ENCODE measurements at regions not wholly inside any gene's neighbourhood (a gene's known extent, or its start where the extent isn't known, plus 50 kb on each side); places are given as distances from the start of the nearest gene placed in this dataset.
"Not testable (repeated sequence)": the region's sequence is repeated elsewhere in the genome, so short reads cannot be mapped to it uniquely, and the experiment has no call there.

- no peak for DNase-seq
Observed at GRCh38 chr3:104906001-104906639, 460.6 kb upstream of the ALCAM start.

DNA sequence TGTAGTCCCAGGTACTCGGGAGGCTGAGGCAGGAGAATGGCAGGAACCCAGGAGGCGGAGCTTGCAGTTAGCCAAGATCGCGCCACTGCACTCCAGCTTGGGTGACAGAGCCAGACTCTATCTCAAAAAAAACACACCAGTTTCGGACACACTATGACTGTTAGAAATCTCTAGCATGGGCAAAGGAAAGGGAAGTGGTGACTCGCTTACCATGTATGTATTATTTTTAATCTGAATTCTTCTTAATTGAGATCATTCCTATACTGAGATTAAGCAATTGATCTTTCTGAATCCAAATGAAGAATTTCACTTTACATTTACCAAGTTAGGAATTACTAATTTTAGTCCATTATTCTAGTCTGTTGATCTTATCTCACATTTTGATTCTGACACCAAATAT lies 459.2 kb upstream of the ALCAM start:
- DNase-seq, result no peak

DNA sequence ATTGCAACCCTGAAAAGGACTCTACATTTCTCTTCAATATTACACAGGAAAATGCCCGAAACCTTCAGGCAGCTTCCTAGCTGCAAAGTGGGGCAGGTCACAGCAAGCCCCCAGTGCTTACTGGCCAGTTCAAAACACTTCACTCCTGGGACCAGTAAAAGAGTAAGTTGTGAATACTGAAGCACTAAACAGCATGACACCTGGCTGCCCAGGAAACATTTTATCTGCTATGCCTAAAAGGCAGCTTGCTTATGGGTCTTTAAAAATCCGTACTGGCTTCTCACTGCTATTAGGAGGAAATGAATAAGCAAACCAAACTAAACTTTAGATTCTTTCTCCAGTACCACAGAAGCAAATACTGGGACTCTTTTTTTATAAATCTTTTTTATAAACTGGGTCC lies 457.9 kb upstream of the ALCAM start:
- no peak for DNase-seq

DNA sequence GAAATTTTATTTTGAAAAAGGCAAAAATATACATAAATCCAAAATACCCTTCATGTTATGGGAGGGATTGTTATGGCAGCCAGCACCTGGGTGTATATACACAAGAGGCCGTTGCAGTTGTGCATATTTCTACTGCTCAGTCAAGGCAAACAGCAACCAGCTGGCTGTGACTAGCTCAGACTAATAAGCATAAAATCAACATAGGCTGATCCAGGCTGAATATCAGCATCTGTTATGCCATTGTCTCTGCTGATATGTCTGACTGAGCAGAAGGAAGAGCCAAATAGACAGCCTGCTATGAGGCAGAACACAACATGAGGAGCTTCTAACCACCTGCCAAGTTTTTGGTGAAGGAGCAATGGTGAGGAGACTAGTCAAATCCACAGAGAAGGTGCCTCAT lies 457.5 kb upstream of the ALCAM start:
- DNase-seq, result no peak

DNA sequence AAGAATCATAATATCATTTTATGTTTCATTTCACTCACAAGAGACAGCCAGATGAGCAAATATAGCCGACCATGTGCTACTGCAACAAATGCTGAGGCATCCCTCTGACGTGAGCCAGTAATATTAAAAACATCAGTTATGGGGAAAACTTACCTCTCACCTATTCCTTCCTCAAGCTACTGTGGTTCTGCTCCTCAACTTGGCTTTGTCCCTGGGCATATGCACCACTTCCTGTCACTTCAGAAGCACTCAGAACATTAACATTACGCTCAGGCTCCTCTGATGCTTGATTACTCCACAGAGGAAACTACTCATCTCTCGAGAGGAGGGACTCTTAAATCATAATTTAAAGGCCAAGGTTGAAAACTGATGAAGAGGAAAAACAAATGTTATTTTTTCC lies 457.0 kb upstream of the ALCAM start:
- DNase-seq, result no peak

DNA sequence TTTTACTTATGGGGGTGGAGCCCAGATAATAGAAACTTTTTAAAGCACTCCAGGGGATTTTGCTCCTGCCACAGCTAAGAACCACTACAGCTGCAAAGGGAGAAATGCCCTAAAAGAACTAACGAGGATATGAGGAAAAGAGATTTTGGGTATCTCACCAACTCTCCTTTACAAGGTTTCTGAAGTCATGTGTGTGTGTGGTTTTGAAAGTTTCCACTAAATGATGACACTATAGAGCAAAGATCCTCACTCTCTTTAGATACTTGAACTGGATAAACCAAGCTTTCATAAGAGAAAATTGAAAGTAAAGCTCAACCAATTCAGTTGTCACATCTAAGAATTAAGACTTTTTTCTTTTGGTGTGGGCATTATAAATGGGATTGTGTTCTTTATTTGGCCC lies 455.3 kb upstream of the ALCAM start:
- DNase-seq, result no peak

DNA sequence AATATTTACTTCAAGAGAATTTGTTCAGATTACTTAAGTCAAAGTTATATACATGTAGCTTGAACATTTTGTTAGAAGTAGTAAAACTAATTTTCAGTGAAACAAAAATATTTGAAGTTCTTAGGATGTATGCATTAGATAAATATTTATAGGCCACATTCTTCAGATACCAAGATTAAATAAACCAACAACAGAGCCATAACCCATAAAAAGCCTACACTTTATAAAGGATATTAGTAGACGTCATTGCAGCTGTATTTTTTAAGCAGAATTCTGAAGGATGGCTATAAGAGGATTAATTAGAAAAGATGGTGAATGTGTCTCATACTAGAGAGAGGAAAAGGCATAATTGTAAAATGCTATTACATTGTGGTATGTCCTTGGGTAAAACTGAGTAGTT lies 449.7 kb upstream of the ALCAM start:
- no peak for DNase-seq

DNA sequence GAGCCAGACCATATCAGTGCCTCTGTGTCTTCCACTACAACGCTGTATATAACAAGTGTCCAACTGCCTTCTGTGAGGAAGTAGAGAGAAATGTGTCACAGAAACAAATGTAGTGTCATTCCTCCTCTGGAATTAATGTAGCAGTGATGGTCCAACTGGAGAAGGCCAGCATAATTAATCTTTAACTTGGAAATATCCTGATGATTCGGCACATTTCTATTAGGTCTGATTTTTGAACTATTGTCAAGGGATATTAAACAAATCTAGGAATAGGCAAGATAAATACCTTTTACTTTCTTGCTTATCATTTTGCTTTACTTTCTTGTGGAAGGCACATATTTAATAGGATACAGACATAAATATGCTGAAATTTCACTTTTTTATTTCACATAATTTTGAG lies 446.2 kb upstream of the ALCAM start:
- DNase-seq, result no peak

GRCh38 chr3:104933972-104934371 lies 432.7 kb upstream of the ALCAM start:
- no peak for DNase-seq

GRCh38 chr3:104935613-104936012 lies 431.1 kb upstream of the ALCAM start:
- DNase-seq, result no peak

- DNase-seq, result no peak
Observed at GRCh38 chr3:104939196-104939595, 427.5 kb upstream of the ALCAM start.

DNA sequence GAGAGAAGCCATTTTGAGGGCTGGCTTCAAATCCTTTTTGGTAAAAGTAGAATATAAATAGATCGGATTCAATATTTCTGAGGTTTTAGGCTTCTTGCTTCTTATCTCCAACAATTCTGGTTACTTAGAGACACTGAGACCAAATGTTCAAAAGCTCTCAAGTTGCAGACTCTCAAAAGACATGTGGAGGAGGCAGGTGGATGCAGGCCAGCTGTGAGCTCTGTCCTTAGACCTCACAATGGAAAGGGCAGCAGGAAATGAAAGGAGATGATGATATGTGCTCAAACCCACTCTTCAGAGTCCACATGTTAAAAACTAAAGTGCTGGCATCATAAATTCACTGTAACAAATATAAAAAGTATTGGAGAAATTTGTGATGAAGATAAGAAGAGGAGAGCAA lies 424.9 kb upstream of the ALCAM start:
- DNase-seq, result no peak

DNA sequence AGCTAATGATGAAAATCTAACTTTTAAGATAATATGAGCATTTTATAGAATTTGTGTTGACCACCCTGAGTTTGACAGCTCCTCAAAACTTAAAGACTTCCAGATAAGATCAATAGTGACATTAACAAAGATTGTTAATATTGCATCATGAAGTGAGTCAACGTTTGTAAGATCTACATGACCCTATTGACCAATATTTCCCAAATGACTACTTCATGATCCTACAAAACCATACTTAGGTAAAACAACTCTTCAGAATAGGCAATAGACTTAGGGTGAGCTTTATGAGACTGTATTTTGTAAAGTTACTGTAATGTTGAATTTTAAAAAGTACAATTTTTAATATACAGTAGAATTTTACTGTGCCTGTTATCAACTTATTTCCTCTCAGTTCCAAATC lies 422.7 kb upstream of the ALCAM start:
- no peak for DNase-seq

GRCh38 chr3:104947943-104948342 lies 418.8 kb upstream of the ALCAM start:
- DNase-seq, result no peak

DNA sequence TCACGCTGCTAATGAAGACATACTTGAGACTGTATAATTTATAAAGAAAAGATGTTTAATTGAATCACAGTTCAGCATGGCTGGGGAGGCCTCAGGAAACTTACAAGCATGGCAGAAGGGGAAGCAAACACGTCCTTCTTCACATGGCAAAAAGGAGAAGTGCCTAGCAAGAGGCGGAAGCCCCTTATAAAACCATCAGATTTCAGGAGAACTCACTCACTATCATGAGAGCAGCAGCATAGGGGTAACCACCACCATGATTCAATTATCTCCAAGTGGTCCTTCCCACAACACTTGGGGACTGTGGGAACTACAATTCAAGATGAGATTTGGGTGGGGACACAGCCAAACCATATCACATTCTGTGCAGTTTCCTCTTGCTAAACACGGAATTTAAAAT lies 416.9 kb upstream of the ALCAM start:
- not testable (repeated sequence) for DNase-seq

- no peak for DNase-seq
Observed at GRCh38 chr3:104951426-104951825, 415.3 kb upstream of the ALCAM start.

- DNase-seq, result peak; percentile 40
Observed at GRCh38 chr3:104952146-104952972, 414.4 kb upstream of the ALCAM start.

DNA sequence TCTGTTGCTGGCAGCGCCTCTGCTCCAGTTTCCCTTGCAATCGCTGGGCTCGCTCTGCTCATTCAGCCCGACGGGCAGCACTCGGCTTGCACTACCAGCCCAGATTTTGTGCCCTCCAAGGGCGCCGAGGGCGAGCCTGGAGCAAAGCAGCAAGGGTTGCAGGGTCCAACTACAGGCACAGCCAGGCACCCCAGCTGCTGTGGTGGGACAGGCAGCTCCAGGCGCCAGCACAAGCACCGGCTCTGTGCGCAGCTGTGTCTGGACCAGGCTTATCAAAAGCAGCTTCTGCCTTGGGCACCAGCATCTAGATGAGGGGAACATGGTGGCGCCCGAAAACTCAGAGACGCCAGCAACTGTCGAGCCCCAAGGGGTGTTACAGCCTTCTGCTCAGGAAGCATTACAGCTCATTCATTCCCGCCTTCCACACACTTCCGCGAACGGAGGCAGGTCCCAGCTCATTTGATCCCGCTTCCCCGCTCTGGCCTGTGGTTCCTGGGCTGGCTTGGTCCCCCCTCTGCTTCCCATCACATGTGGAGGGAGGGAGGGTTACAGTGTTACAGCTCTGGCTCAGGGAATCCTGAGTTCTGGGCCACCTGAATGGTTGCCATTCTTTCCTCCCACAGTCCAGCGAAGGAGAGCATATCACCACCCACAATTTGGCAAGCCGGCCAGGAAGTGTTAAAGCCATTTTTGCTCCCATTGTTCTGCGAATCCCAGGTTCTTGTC lies 409.9 kb upstream of the ALCAM start:
- no peak for DNase-seq

DNA sequence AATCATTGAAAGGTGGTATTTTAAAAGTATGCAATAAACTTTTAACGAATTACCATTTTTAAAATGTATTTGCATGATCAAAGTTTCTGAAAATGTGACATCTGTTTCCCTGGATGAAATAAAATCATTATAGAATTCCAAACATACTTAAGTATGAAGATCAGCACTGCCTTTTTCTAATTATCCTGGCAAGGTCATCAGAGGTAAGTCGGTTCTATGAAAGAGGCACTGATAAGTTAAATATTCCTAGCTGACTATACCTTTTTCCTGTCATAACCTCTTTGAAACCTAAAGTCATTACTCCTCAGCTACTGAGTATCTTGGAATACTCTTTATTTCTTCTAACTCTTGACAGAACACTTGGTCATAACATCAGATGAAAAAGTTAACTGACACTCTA lies 406.1 kb upstream of the ALCAM start:
- DNase-seq, result no peak

DNA sequence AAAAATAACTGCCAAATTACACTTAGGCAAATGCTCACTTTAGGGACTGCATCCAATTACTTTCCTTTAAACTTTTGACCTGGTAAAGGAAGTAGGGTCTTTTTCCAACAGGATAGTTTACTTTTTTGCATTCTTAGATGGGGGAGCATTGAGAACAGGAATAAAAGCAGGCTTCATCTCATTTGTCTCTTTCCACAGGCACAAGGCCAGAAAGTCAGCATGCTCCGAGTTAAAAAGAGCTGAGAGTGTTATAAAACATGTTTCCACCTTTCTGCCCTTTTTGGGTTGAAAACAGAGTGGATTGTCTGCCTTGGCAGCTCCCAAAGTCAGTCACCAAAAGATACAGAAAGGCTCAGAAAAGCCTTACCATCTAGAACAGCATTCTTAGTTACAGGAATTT lies 404.9 kb upstream of the ALCAM start:
- no peak for DNase-seq

- no peak for DNase-seq
Observed at GRCh38 chr3:104974316-104974715, 392.4 kb upstream of the ALCAM start.

DNA sequence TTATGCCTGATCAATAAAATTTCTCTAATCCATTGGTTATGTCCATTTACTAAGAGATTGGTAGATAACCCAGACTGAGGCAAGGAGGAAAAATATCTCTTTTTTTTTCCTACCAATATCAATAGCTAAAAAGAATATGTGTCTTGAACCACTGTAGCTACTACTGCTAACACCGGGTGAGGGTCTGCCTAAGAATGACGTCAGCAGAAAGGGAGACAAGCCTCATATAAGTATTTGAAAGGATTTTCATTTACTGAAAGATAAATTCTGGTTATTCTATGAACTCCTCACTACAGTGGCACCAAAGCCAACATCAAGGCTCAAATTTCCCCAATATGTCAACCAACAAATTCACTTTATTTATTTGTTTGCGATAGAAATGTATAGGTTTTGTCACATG lies 389.0 kb upstream of the ALCAM start:
- DNase-seq, result no peak

DNA sequence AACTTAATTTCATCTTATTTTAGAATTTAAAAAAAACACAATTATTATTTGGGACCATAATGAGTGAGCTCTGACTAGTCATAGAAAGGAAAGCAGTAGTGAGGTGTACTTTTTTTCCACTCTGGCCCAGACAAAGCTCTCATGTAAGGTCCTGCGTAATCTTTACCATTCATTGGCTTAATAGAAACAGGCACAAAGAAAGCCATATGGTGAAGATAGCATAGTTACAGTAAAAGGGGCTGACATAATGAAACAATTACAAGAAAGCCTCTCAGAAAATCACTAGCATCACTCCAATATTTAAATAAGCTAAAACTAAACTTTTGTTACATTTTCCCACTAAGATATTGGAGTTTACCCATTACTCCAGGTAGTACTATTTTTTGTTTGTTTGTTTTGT lies 384.6 kb upstream of the ALCAM start:
- DNase-seq, result no peak

GRCh38 chr3:104987859-104988258 lies 378.9 kb upstream of the ALCAM start:
- no peak for DNase-seq

Data from GOT3 (cell line).